ENCODE measurements at regions not wholly inside any gene's neighbourhood (a gene's known extent, or its start where the extent isn't known, plus 50 kb on each side); places are given as distances from the start of the nearest gene placed in this dataset.

GRCh38 chr5:57552033-57552432 lies 69.4 kb upstream of the ACTBL2 start:
- CTCF ChIA-PET (ENCODE audit: partially characterized antibody), result no interaction called here
- H2BK120ac ChIP-seq (replicated peaks; ENCODE audit: low read depth, low read length), result no peak overlapping the region
- H3K79me2 ChIP-seq (ENCODE audit: control insufficient read depth in 1 of 2, insufficient read depth in 2 of 2, low read length in 2 of 2), result no peaks in the 10 kb centered on the region
- no peak overlapping the region for H2BK15ac ChIP-seq (ENCODE audit: low read length)
- POLR2A ChIA-PET (ENCODE audit: partially characterized antibody), result no interaction called here
- H3K23me2 ChIP-seq (ENCODE audit: low read depth, low read length), result no peaks in the 10 kb centered on the region
- peaks cover 0 to 8% (median 1%) of the 10 kb centered on the region in 4 experiments; a peak in 4 of 7 replicates for H3K4me1 ChIP-seq (replicated peaks in 1 of 4; ENCODE audit: control insufficient read depth in 3 of 4, insufficient read depth in 4 of 4, low read length in 3 of 4)
- H4K91ac ChIP-seq (replicated peaks; ENCODE audit: insufficient read length, low read length), result no peak overlapping the region
- no peak overlapping the region for H3K4me3 ChIP-seq (ENCODE audit: extremely low read depth in 1 of 4, insufficient read depth in 2 of 4, low read depth in 3 of 4, low read length in 4 of 4)
- no peaks in the 10 kb centered on the region for H3K9me3 ChIP-seq (ENCODE audit: insufficient read depth in 2 of 2, low read depth in 1 of 2, low read length in 1 of 2)
- no peak overlapping the region for H3K9ac ChIP-seq (replicated peaks in 1 of 4; ENCODE audit: extremely low read depth in 1 of 4, low read depth in 3 of 4, low read length in 3 of 4)
- H3K14ac ChIP-seq (ENCODE audit: insufficient read length), result no peak overlapping the region
- H3K4ac ChIP-seq (replicated peaks; ENCODE audit: insufficient read length, low read depth, low read length), result no peak overlapping the region
- no peak for DNase-seq (ENCODE audit: low read depth in 1 of 2, low spot score in 2 of 2)
- no peak overlapping the region for H3K56ac ChIP-seq (replicated peaks; ENCODE audit: insufficient read length, low read depth, low read length)
- no peaks in the 10 kb centered on the region for H3K79me1 ChIP-seq (ENCODE audit: low read depth, low read length)
- H3K23ac ChIP-seq (ENCODE audit: insufficient read length), result no peak overlapping the region
- no peak for FAIRE-seq
- H2BK5ac ChIP-seq (ENCODE audit: low read depth, low read length), result no peak overlapping the region
- H3K18ac ChIP-seq (ENCODE audit: extremely low read depth, low read length), result no peak overlapping the region
- no peak overlapping the region for H2AFZ ChIP-seq (ENCODE audit: low read length)
- no peak overlapping the region for H3K27ac ChIP-seq (ENCODE audit: low read depth, low read length)
- H4K5ac ChIP-seq (ENCODE audit: insufficient read length, low read depth, low read length), result no peak overlapping the region
- H4K20me1 ChIP-seq (replicated peaks in 1 of 2; ENCODE audit: control insufficient read depth in 1 of 2, insufficient read depth in 2 of 2, low read length in 2 of 2), result no peaks in the 10 kb centered on the region
- H4K8ac ChIP-seq (ENCODE audit: extremely low read depth, insufficient read depth, low read length), result no peak overlapping the region
- TF ChIP-seq SRF (IDR thresholded peaks at IDR 0.05; ENCODE audit: low read depth, low read length) (no peak), SAP30 (IDR thresholded peaks at IDR 0.05; ENCODE audit: insufficient read depth, insufficient replicate concordance, low read length) (no peak), HDAC2 (IDR thresholded peaks at IDR 0.05; ENCODE audit: borderline replicate concordance in 1 of 2, low read depth in 2 of 2, low read length in 2 of 2) (no peak), KDM1A (IDR thresholded peaks at IDR 0.05; ENCODE audit: borderline replicate concordance, low read length) (no peak)
- no peak overlapping the region for H2BK20ac ChIP-seq (ENCODE audit: low read length)
- WGBS, 2 experiments (ENCODE audit: extremely low coverage in 1 of 2, insufficient coverage in 1 of 2, insufficient read length in 1 of 2, insufficient replicate concordance in 2 of 2, low coverage in 1 of 2, low lambda C conversion rate in 2 of 2, missing lambda C conversion rate in 1 of 2), result 90% methylated on average over 3 of the region's 3 CpGs; no CpG with 5 or more reads in 1 of the 2 experiments
- H3K36me3 ChIP-seq (ENCODE audit: control insufficient read depth in 2 of 4, insufficient read depth in 4 of 4, low read length in 3 of 4), result no peaks in the 10 kb centered on the region
- H2AK5ac ChIP-seq (ENCODE audit: low read depth, low read length), result no peak overlapping the region
- H3K27me3 ChIP-seq (replicated peaks in 1 of 4; ENCODE audit: control insufficient read depth in 3 of 4, extremely low read depth in 1 of 4, insufficient read depth in 3 of 4, low read length in 3 of 4), result no peaks in the 10 kb centered on the region
- H3K4me2 ChIP-seq (ENCODE audit: insufficient read depth in 1 of 2, low read depth in 2 of 2, low read length in 2 of 2), result no peak overlapping the region
- H2BK12ac ChIP-seq (ENCODE audit: low read depth, low read length), result no peak overlapping the region

All from H1 (cell line).